ENCODE measurements at regions not wholly inside any gene's neighbourhood (a gene's known extent, or its start where the extent isn't known, plus 50 kb on each side); places are given as distances from the start of the nearest gene placed in this dataset.

- no peaks in the 10 kb centered on the region for H3K4me1 ChIP-seq (ENCODE audit: insufficient read depth, poor library complexity, severe bottlenecking)
These were observed 56.5 kb upstream of the SSBP3 start for GRCh38 chr1:54462597-54463258.

GRCh38 chr1:54461731-54462596 lies 55.8 kb upstream of the SSBP3 start:
- DNase-seq (ENCODE audit: low spot score) (peak; percentile 26), ATAC-seq (ENCODE audit: low read depth) (no peak)
- Histone ChIP-seq H3K4me3 (ENCODE audit: severe bottlenecking) (no peak overlapping the region), H3K9me3 (ENCODE audit: severe bottlenecking) (no peaks in the 10 kb centered on the region), H3K4me1 (ENCODE audit: insufficient read depth, poor library complexity, severe bottlenecking) (no peaks in the 10 kb centered on the region), H3K27me3 (ENCODE audit: insufficient read depth, poor library complexity, severe bottlenecking) (no peaks in the 10 kb centered on the region), H3K36me3 (ENCODE audit: low read depth) (no peaks in the 10 kb centered on the region), H3K27ac (ENCODE audit: poor library complexity, severe bottlenecking) (no peak overlapping the region)
- TF ChIP-seq CTCF (IDR thresholded peaks at IDR 0.05; ENCODE audit: poor library complexity, severe bottlenecking): no peak

More at GRCh38 chr1:54462597-54463258, 56.5 kb upstream of the SSBP3 start:
- peak; percentile 42 for DNase-seq (ENCODE audit: low spot score)
- Histone ChIP-seq H3K9me3 (ENCODE audit: severe bottlenecking) (no peaks in the 10 kb centered on the region), H3K36me3 (ENCODE audit: low read depth) (no peaks in the 10 kb centered on the region), H3K27ac (ENCODE audit: poor library complexity, severe bottlenecking) (no peak overlapping the region), H3K4me3 (ENCODE audit: severe bottlenecking) (no peak overlapping the region), H3K27me3 (ENCODE audit: insufficient read depth, poor library complexity, severe bottlenecking) (no peaks in the 10 kb centered on the region)
- TF ChIP-seq CTCF (IDR thresholded peaks at IDR 0.05; ENCODE audit: poor library complexity, severe bottlenecking): no peak
- no peak for ATAC-seq (ENCODE audit: low read depth)

- H3K4me1 ChIP-seq (ENCODE audit: insufficient read depth, poor library complexity, severe bottlenecking): no peaks in the 10 kb centered on the region
- H3K36me3 ChIP-seq (ENCODE audit: low read depth): no peaks in the 10 kb centered on the region
- no peak overlapping the region for H3K4me3 ChIP-seq (ENCODE audit: severe bottlenecking)
- ATAC-seq (ENCODE audit: low read depth): no peak
- no peak overlapping the region for H3K27ac ChIP-seq (ENCODE audit: poor library complexity, severe bottlenecking)
- no peak for DNase-seq (ENCODE audit: low spot score)
- TF ChIP-seq CTCF (IDR thresholded peaks at IDR 0.05; ENCODE audit: poor library complexity, severe bottlenecking): no peak
- no peaks in the 10 kb centered on the region for H3K9me3 ChIP-seq (ENCODE audit: severe bottlenecking)
- H3K27me3 ChIP-seq (ENCODE audit: insufficient read depth, poor library complexity, severe bottlenecking): no peaks in the 10 kb centered on the region
These were observed 54.7 kb upstream of the SSBP3 start for GRCh38 chr1:54460861-54461387.

GRCh38 chr1:54460351-54460750 lies 54.2 kb upstream of the SSBP3 start:
- no peak for TF ChIP-seq CTCF (IDR thresholded peaks at IDR 0.05; ENCODE audit: poor library complexity, severe bottlenecking)
- Histone ChIP-seq H3K36me3 (ENCODE audit: low read depth) (no peaks in the 10 kb centered on the region), H3K27ac (ENCODE audit: poor library complexity, severe bottlenecking) (no peak overlapping the region), H3K4me3 (ENCODE audit: severe bottlenecking) (no peak overlapping the region), H3K9me3 (ENCODE audit: severe bottlenecking) (no peaks in the 10 kb centered on the region), H3K27me3 (ENCODE audit: insufficient read depth, poor library complexity, severe bottlenecking) (no peaks in the 10 kb centered on the region), H3K4me1 (ENCODE audit: insufficient read depth, poor library complexity, severe bottlenecking) (no peaks in the 10 kb centered on the region)
- DNase-seq (ENCODE audit: low spot score) (no peak), ATAC-seq (ENCODE audit: low read depth) (no peak)

Measured in RWPE2 (cell line).